ENCODE measurements at regions not wholly inside any gene's neighbourhood (a gene's known extent, or its start where the extent isn't known, plus 50 kb on each side); places are given as distances from the start of the nearest gene placed in this dataset.

- H3K36me3 ChIP-seq (replicated peaks in 1 of 2; ENCODE audit: control insufficient read depth in 1 of 2, insufficient read depth in 2 of 2, low read length in 1 of 2): no peaks in the 10 kb centered on the region
- H4K20me1 ChIP-seq (ENCODE audit: insufficient read depth): no peaks in the 10 kb centered on the region
- 60% methylated on average over 18 of the region's 23 CpGs for WGBS (ENCODE audit: low lambda C conversion rate)
- CTCF ChIA-PET: no interaction called here
- H3K79me2 ChIP-seq (ENCODE audit: insufficient read depth): no peaks in the 10 kb centered on the region
- no peaks in the 10 kb centered on the region for H3K9me3 ChIP-seq
- no peak overlapping the region for H3K4me3 ChIP-seq (ENCODE audit: low read depth in 2 of 2, low read length in 1 of 2)
- POLR2A ChIA-PET: no interaction called here
- no peaks in the 10 kb centered on the region for H3K27me3 ChIP-seq (ENCODE audit: insufficient read depth)
- DNase-seq: no peak
- H3K27ac ChIP-seq (ENCODE audit: low read depth in 2 of 2, low read length in 1 of 2): no peak overlapping the region; a peak in 1 of 4 replicates
- H2AFZ ChIP-seq (ENCODE audit: low read depth): no peak overlapping the region
- H3K4me1 ChIP-seq (ENCODE audit: control insufficient read depth in 1 of 2, insufficient read depth in 2 of 2, low read depth in 1 of 2, low read length in 1 of 2): no peaks in the 10 kb centered on the region
- no peak overlapping the region for H3K9ac ChIP-seq
- no peak overlapping the region for H3K4me2 ChIP-seq
- no peaks in the 10 kb centered on the region for H3K9me2 ChIP-seq
- TF ChIP-seq, protein P1, sequence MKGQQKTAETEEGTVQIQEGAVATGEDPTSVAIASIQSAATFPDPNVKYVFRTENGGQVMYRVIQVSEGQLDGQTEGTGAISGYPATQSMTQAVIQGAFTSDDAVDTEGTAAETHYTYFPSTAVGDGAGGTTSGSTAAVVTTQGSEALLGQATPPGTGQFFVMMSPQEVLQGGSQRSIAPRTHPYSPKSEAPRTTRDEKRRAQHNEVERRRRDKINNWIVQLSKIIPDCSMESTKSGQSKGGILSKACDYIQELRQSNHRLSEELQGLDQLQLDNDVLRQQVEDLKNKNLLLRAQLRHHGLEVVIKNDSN (IDR thresholded peaks at IDR 0.05; ENCODE audit: borderline replicate concordance, low read depth): no peak
- TF ChIP-seq JUND (IDR thresholded peaks at IDR 0.05) (no peak), GATA2 (CRISPR knock-in tag; IDR thresholded peaks at IDR 0.05) (no peak), NFIC (IDR thresholded peaks at IDR 0.05; ENCODE audit: borderline replicate concordance) (no peak), TAF1 (IDR thresholded peaks at IDR 0.05; ENCODE audit: borderline replicate concordance, low read depth, low read length) (no peak)
- no peaks in the 10 kb centered on the region for H3F3A ChIP-seq (replicated peaks; ENCODE audit: insufficient read depth)
Observed at GRCh38 chr14:101033446-101034165, 130.1 kb upstream of the RTL1 start.

- no peak for TF ChIP-seq POLR2AphosphoS5 (IDR thresholded peaks at IDR 0.05; ENCODE audit: low read depth, low read length)
- no peak for TF ChIP-seq SMC3 (IDR thresholded peaks at IDR 0.05; ENCODE audit: low read depth, low read length)
- no peak for TF ChIP-seq MXI1 (IDR thresholded peaks at IDR 0.05; ENCODE audit: low read depth, low read length)
- no peak for TF ChIP-seq YY1 (IDR thresholded peaks at IDR 0.05; ENCODE audit: low read depth)
- no peak for TF ChIP-seq RAD21 (IDR thresholded peaks at IDR 0.05; ENCODE audit: low read length)
- no peak for TF ChIP-seq RFX5 (IDR thresholded peaks at IDR 0.05; ENCODE audit: low read length)
- TF ChIP-seq, protein P2, sequence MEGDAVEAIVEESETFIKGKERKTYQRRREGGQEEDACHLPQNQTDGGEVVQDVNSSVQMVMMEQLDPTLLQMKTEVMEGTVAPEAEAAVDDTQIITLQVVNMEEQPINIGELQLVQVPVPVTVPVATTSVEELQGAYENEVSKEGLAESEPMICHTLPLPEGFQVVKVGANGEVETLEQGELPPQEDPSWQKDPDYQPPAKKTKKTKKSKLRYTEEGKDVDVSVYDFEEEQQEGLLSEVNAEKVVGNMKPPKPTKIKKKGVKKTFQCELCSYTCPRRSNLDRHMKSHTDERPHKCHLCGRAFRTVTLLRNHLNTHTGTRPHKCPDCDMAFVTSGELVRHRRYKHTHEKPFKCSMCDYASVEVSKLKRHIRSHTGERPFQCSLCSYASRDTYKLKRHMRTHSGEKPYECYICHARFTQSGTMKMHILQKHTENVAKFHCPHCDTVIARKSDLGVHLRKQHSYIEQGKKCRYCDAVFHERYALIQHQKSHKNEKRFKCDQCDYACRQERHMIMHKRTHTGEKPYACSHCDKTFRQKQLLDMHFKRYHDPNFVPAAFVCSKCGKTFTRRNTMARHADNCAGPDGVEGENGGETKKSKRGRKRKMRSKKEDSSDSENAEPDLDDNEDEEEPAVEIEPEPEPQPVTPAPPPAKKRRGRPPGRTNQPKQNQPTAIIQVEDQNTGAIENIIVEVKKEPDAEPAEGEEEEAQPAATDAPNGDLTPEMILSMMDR (IDR thresholded peaks at IDR 0.05): no peak
- no peak for TF ChIP-seq PBX3 (IDR thresholded peaks at IDR 0.05)
- no peak for TF ChIP-seq GATA2 (CRISPR knock-in tag; IDR thresholded peaks at IDR 0.05)
- no peak for TF ChIP-seq FOXJ3 (CRISPR knock-in tag; IDR thresholded peaks at IDR 0.05)
- no peak for TF ChIP-seq ELF1 (IDR thresholded peaks at IDR 0.05)
- TF ChIP-seq FOXM1 (IDR thresholded peaks at IDR 0.05; ENCODE audit: low read depth): no peak
- TF ChIP-seq, protein P3, sequence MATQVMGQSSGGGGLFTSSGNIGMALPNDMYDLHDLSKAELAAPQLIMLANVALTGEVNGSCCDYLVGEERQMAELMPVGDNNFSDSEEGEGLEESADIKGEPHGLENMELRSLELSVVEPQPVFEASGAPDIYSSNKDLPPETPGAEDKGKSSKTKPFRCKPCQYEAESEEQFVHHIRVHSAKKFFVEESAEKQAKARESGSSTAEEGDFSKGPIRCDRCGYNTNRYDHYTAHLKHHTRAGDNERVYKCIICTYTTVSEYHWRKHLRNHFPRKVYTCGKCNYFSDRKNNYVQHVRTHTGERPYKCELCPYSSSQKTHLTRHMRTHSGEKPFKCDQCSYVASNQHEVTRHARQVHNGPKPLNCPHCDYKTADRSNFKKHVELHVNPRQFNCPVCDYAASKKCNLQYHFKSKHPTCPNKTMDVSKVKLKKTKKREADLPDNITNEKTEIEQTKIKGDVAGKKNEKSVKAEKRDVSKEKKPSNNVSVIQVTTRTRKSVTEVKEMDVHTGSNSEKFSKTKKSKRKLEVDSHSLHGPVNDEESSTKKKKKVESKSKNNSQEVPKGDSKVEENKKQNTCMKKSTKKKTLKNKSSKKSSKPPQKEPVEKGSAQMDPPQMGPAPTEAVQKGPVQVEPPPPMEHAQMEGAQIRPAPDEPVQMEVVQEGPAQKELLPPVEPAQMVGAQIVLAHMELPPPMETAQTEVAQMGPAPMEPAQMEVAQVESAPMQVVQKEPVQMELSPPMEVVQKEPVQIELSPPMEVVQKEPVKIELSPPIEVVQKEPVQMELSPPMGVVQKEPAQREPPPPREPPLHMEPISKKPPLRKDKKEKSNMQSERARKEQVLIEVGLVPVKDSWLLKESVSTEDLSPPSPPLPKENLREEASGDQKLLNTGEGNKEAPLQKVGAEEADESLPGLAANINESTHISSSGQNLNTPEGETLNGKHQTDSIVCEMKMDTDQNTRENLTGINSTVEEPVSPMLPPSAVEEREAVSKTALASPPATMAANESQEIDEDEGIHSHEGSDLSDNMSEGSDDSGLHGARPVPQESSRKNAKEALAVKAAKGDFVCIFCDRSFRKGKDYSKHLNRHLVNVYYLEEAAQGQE (IDR thresholded peaks at IDR 0.05; ENCODE audit: low read depth, low read length): no peak
- no peak for TF ChIP-seq EP300 (IDR thresholded peaks at IDR 0.05; ENCODE audit: borderline replicate concordance in 1 of 2, low read depth in 1 of 2, low read length in 1 of 2)
- TF ChIP-seq CHD2 (IDR thresholded peaks at IDR 0.05; ENCODE audit: low read length, partially characterized antibody): no peak
- Histone ChIP-seq H3K4me2 (no peak overlapping the region), H3K4me1 (ENCODE audit: control insufficient read depth in 1 of 2, insufficient read depth in 2 of 2, low read depth in 1 of 2, low read length in 1 of 2) (no peaks in the 10 kb centered on the region), H3K9me3 (no peaks in the 10 kb centered on the region), H3K36me3 (replicated peaks in 1 of 2; ENCODE audit: control insufficient read depth in 1 of 2, insufficient read depth in 2 of 2, low read length in 1 of 2) (no peaks in the 10 kb centered on the region), H3K27me3 (ENCODE audit: insufficient read depth) (no peaks in the 10 kb centered on the region), H2AFZ (ENCODE audit: low read depth) (no peak overlapping the region), H3K9me2 (no peaks in the 10 kb centered on the region), H3K4me3 (ENCODE audit: low read depth in 2 of 2, low read length in 1 of 2) (no peak overlapping the region), H3K9ac (no peak overlapping the region), H3F3A (replicated peaks; ENCODE audit: insufficient read depth) (no peaks in the 10 kb centered on the region), H4K20me1 (ENCODE audit: insufficient read depth) (no peaks in the 10 kb centered on the region), H3K79me2 (ENCODE audit: insufficient read depth) (no peaks in the 10 kb centered on the region), H3K27ac (ENCODE audit: low read depth in 2 of 2, low read length in 1 of 2) (no peak overlapping the region)
- WGBS (ENCODE audit: low lambda C conversion rate): 55% methylated on average over 7 of the region's 7 CpGs
- CTCF ChIA-PET: no interaction called here
- DNase-seq: no peak
- POLR2A ChIA-PET: no interaction called here
Observed at GRCh38 chr14:101034986-101035385, 131.5 kb upstream of the RTL1 start.

Data from SK-N-SH (cell line).